T-cell (primary cell): ENCODE measurements at regions not wholly inside any gene's neighbourhood (a gene's known extent, or its start where the extent isn't known, plus 50 kb on each side); places are given as distances from the start of the nearest gene placed in this dataset.

ENCODE experiments used
- ATAC-seq, 4 experiments: fragments of 200-7000 bp in 3 of 4; fragments of 150-1000 bp in 1 of 4; cut with Tn5 transposase; replicated peaks in 1 of 4; 1 replicate in 3 of 4; 2 replicates in 1 of 4; pipeline ENCODE4 v1.10.0; 2021; ENCODE audit warnings: moderate library complexity in 3 of 4, mild to moderate bottlenecking in 2 of 4, moderate number of reproducible peaks in 1 of 4
- CTCF ChIA-PET, 2 donors: fragments of 300-600 bp; sonication (Branson Sonifier 250); formaldehyde crosslinking; loops; one replicate each; lab custom pipeline; 2022; ENCODE audit warnings: antibody characterized with exemption in 2 of 2; lab: Charles Lee
- POLR2A ChIA-PET, 2 donors: fragments of 300-600 bp; sonication (Branson Sonifier 250); formaldehyde crosslinking; loops; one replicate each; lab custom pipeline; 2022; ENCODE audit warnings: antibody characterized with exemption in 2 of 2; lab: Charles Lee
- DNase-seq, 35 experiments: peaks; one replicate each; pipeline versions ENCODE4 v3.0.0 to v3.0.0-alpha.2; 2013 to 2023
- H3K27ac ChIP-seq: one replicate; pipeline ENCODE4 v1.5.1; 2013; ENCODE audit warnings: low read length
- H3K27me3 ChIP-seq, 2 experiments: replicated peaks in 1 of 2; 1 replicate in 1 of 2; 2 replicates in 1 of 2; pipeline versions ENCODE4 v1.6.1 to v1.7.0; 2013; ENCODE audit warnings: low read length in 1 of 2, mixed read lengths in 1 of 2; ENCODE audit not compliant: control insufficient read depth in 2 of 2, insufficient read depth in 2 of 2; ENCODE audit errors: extremely low read depth in 1 of 2
- H3K36me3 ChIP-seq, 2 donors: 1 replicate in 1 of 2; 2 replicates in 1 of 2; pipeline versions ENCODE4 v1.6.1 to v1.7.0; 2013; ENCODE audit warnings: low read length in 1 of 2; ENCODE audit not compliant: control insufficient read depth in 2 of 2, insufficient read depth in 1 of 2; ENCODE audit errors: extremely low read depth in 1 of 2
- H3K4me1 ChIP-seq, 2 experiments: 1 replicate in 1 of 2; 2 replicates in 1 of 2; pipeline versions ENCODE4 v1.6.1 to v1.7.0; 2013; ENCODE audit warnings: low read length in 2 of 2, mixed read lengths in 1 of 2; ENCODE audit not compliant: insufficient read depth in 2 of 2, control insufficient read depth in 1 of 2; ENCODE audit errors: extremely low read depth in 1 of 2
- H3K4me3 ChIP-seq, 2 donors: 1 replicate in 1 of 2; 2 replicates in 1 of 2; pipeline versions ENCODE4 v1.5.1 to v1.7.0; 2013; ENCODE audit warnings: mild to moderate bottlenecking in 2 of 2, low read length in 1 of 2, moderate library complexity in 1 of 2; ENCODE audit not compliant: control insufficient read depth in 1 of 2; ENCODE audit errors: extremely low read depth in 1 of 2
- H3K9me3 ChIP-seq: 2 replicates; pipeline ENCODE4 v1.7.0; 2013
- H3K27ac Mint-ChIP-seq, 2 donors: one replicate each; pipeline ENCODE4 v1.8.0; 2020 to 2021; ENCODE audit warnings: mild to moderate bottlenecking in 2 of 2, mixed read lengths in 2 of 2
- H3K27me3 Mint-ChIP-seq, 2 donors: one replicate each; pipeline ENCODE4 v1.8.0; 2021 to 2022; ENCODE audit warnings: mixed read lengths in 2 of 2
- H3K36me3 Mint-ChIP-seq: one replicate; pipeline ENCODE4 v1.8.0; 2021; ENCODE audit warnings: mixed read lengths
- H3K4me1 Mint-ChIP-seq, 3 donors: one replicate each; pipeline ENCODE4 v1.8.0; 2020 to 2022; ENCODE audit warnings: mixed read lengths in 3 of 3, mild to moderate bottlenecking in 1 of 3
- H3K4me3 Mint-ChIP-seq, 3 donors: one replicate each; pipeline ENCODE4 v1.8.0; 2020 to 2022; ENCODE audit warnings: mild to moderate bottlenecking in 3 of 3, mixed read lengths in 3 of 3, moderate library complexity in 3 of 3
- H3K9me3 Mint-ChIP-seq, 3 donors: one replicate each; pipeline ENCODE4 v1.8.0; 2020 to 2022; ENCODE audit warnings: mixed read lengths in 3 of 3
- WGBS: methylation state at CpG from one replicate; pipeline ENCODE4 v1.1.5; 2013; ENCODE audit warnings: missing lambda C conversion rate; ENCODE audit not compliant: insufficient coverage; 5-methylcytosine and 5-hydroxymethylcytosine counted together

DNA sequence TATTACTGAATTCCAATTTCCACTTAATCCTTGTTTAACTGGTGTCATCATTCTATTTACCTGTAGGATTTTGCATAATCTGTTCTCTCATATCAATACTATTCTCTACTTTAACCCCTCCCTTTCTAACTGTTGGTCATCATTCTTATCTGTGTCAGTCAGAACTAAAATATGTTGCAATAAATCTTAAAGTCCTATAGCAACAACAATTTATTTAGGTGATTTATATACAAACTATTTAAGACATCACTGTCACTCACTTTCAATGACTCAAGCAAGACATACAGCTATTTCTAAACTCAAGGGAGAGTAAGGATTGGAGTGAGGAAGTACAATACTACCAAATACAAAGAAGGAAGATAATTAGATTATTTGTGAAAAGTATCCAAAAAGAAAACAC is 740.4 kb downstream of the DSC3 start:
- H3K36me3 Mint-ChIP-seq: no peaks in the 10 kb centered on the region
- DNase-seq: no peak
- no peak overlapping the region for H3K27ac Mint-ChIP-seq
- no peak overlapping the region for H3K4me3 Mint-ChIP-seq
- ATAC-seq: no peak
- no peaks in the 10 kb centered on the region for H3K27me3 ChIP-seq
- H3K9me3 Mint-ChIP-seq: peaks cover 5 to 9% (median 8%) of the 10 kb centered on the region in 3 donors
- no peak overlapping the region for H3K4me3 ChIP-seq
- H3K9me3 ChIP-seq: no peaks in the 10 kb centered on the region
- H3K4me1 Mint-ChIP-seq: no peaks in the 10 kb centered on the region
- ChIA-PET CTCF (no interaction called here), POLR2A (no interaction called here)
- no peak overlapping the region for H3K27ac ChIP-seq
- H3K36me3 ChIP-seq: no peaks in the 10 kb centered on the region
- H3K27me3 Mint-ChIP-seq: no peaks in the 10 kb centered on the region
- H3K4me1 ChIP-seq: no peaks in the 10 kb centered on the region

DNA sequence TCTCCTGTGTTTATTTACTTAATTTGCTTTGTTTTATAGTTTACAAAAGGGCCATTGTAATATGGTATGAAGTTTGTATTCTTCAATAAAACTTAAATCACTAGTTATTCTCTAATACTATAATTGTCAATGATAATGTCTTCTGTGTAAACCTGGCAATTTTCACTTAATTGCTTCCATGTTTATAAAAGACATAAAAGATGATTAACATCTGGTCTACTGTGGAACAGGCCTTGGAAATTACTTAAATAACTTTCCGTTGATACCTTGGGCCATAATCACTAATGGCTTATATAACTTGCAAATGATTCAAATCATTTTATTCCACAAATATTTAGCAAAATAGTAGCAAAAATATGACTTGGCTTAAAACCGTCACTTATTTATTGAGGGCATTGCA is 743.8 kb downstream of the DSC3 start:
- Histone ChIP-seq H3K4me1 (no peaks in the 10 kb centered on the region), H3K36me3 (no peaks in the 10 kb centered on the region), H3K27me3 (no peaks in the 10 kb centered on the region), H3K4me3 (no peak overlapping the region), H3K27ac (no peak overlapping the region), H3K9me3 (no peaks in the 10 kb centered on the region)
- DNase-seq (no peak), ATAC-seq (no peak)
- H3K27ac Mint-ChIP-seq: no peak overlapping the region
- no peaks in the 10 kb centered on the region for H3K36me3 Mint-ChIP-seq
- POLR2A ChIA-PET: no interaction called here
- no CpG with 5 or more reads among the region's 2 CpGs for WGBS
- CTCF ChIA-PET: no interaction called here
- H3K9me3 Mint-ChIP-seq: peaks cover 0 to 19% (median 11%) of the 10 kb centered on the region in 3 donors
- H3K4me1 Mint-ChIP-seq: no peaks in the 10 kb centered on the region
- no peak overlapping the region for H3K4me3 Mint-ChIP-seq
- H3K27me3 Mint-ChIP-seq: no peaks in the 10 kb centered on the region

DNA sequence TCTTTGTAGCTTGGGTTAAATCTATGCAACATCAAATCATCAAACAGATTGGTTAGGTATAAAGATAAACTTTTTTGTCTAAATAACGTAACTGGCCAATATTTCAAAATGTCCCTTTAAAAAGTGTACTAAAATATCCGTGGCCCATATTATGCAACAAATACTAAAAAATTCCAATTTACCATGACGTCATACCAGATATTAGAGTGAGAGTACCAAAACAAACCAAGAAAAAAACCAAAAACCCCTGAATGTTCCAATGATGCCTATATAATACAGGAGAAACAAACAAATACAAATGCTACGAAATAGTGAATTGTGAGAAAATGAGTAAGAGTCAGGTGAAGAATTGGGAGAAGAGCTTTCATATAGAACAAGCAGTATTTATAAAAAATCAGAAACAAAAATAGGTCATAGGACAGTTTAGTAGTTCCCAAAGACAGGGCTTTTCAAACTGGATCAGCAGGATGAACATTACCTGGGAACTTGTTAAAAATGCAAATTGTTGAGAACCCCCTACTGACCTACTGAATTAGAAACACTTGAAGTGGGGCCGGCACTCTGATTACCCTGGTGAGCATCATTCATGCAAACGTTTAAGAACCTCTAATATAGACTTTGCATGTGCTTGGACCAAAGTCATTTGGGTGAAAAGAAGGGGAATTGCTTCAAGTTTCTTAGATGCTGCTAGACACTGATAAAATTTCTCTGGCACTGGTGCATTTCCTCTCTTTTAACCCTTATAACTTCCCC is 753.7 kb downstream of the DSC3 start:
- Histone ChIP-seq H3K27ac (no peak overlapping the region), H3K9me3 (no peaks in the 10 kb centered on the region), H3K4me3 (no peak overlapping the region), H3K4me1 (no peaks in the 10 kb centered on the region), H3K36me3 (no peaks in the 10 kb centered on the region), H3K27me3 (no peaks in the 10 kb centered on the region)
- H3K4me1 Mint-ChIP-seq: no peaks in the 10 kb centered on the region
- peaks cover 4 to 13% (median 12%) of the 10 kb centered on the region in 3 donors for H3K9me3 Mint-ChIP-seq
- no peak overlapping the region for H3K4me3 Mint-ChIP-seq
- H3K36me3 Mint-ChIP-seq: no peaks in the 10 kb centered on the region
- POLR2A ChIA-PET: no interaction called here
- no CpG with 5 or more reads among the region's 6 CpGs for WGBS
- H3K27me3 Mint-ChIP-seq: no peaks in the 10 kb centered on the region
- ATAC-seq (no peak), DNase-seq (no peak)
- CTCF ChIA-PET: no interaction called here
- no peak overlapping the region for H3K27ac Mint-ChIP-seq

DNA sequence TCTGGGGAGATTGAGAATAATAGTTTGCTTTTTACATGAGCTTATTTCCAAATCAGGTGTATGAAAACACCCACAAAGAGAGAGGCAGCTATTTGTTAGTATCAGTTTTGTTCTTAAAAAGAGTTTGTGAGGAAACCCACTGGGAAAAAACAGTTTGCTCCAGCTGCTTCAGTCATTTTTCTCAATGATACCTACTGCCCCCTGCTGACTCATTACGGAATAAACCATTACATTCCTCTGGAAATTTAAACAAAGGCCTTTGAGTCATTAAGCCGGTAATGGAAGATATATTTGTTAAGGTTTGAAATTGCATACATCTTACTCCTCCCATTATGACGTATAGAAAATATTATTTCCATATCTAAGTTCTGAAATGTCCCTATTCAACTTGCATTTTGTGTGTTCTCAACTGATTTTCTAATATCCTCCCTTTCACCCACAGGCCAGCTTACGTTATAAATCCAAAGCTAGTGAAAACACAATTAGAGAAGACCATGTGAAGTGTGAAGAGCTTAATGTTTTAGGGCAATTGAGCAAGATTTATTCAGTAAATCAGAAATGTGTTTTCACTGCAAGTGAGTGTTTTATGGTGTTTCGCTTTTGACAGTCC is 761.6 kb downstream of the DSC3 start:
- no CpG with 5 or more reads among the region's 5 CpGs for WGBS
- H3K4me1 Mint-ChIP-seq: no peaks in the 10 kb centered on the region

GRCh38 chr18:30280186-30280585 is 762.4 kb downstream of the DSC3 start:
- H3K4me1 ChIP-seq: no peaks in the 10 kb centered on the region
- DNase-seq (no peak), ATAC-seq (no peak)
- Mint-ChIP-seq H3K27ac (no peak overlapping the region), H3K4me1 (no peaks in the 10 kb centered on the region), H3K4me3 (no peak overlapping the region), H3K27me3 (no peaks in the 10 kb centered on the region), H3K36me3 (no peaks in the 10 kb centered on the region), H3K9me3 (peaks cover 0 to 11% (median 6%) of the 10 kb centered on the region in 3 donors)
- H3K36me3 ChIP-seq: no peaks in the 10 kb centered on the region
- H3K9me3 ChIP-seq: no peaks in the 10 kb centered on the region
- H3K27ac ChIP-seq: no peak overlapping the region
- no peak overlapping the region for H3K4me3 ChIP-seq
- POLR2A ChIA-PET: interaction anchor here in 1 of 2 donors (0.6 kb wide), 1 partner anchor 196 kb away, joined by 3 read pairs; no protein-coding TSS in a partner anchor
- CTCF ChIA-PET: interaction anchor here in 1 of 2 donors (1.1 kb wide), 1 partner anchor 10 kb away, joined by 7 read pairs; no protein-coding TSS in a partner anchor
- no peaks in the 10 kb centered on the region for H3K27me3 ChIP-seq

More for the DNA sequence above, 761.6 kb downstream of the DSC3 start:
- H3K36me3 ChIP-seq: no peaks in the 10 kb centered on the region
- no peaks in the 10 kb centered on the region for H3K36me3 Mint-ChIP-seq
- H3K27ac ChIP-seq: no peak overlapping the region
- DNase-seq (no peak), ATAC-seq (no peak)
- CTCF ChIA-PET: interaction anchor here in 1 of 2 donors (1.1 kb wide), 1 partner anchor 11 kb away, joined by 7 read pairs; no protein-coding TSS in a partner anchor
- H3K9me3 ChIP-seq: no peaks in the 10 kb centered on the region
- no peaks in the 10 kb centered on the region for H3K4me1 ChIP-seq
- H3K9me3 Mint-ChIP-seq: peaks cover 0 to 11% (median 6%) of the 10 kb centered on the region in 3 donors
- no peaks in the 10 kb centered on the region for H3K27me3 ChIP-seq
- no peak overlapping the region for H3K27ac Mint-ChIP-seq
- no peaks in the 10 kb centered on the region for H3K27me3 Mint-ChIP-seq
- H3K4me3 ChIP-seq: no peak overlapping the region
- POLR2A ChIA-PET: no interaction called here
- no peak overlapping the region for H3K4me3 Mint-ChIP-seq

- H3K27me3 ChIP-seq: no peaks in the 10 kb centered on the region
- H3K9me3 ChIP-seq: no peaks in the 10 kb centered on the region
- no CpG with 5 or more reads among the region's 1 CpG for WGBS
- H3K36me3 ChIP-seq: no peaks in the 10 kb centered on the region
- Mint-ChIP-seq H3K4me3 (no peak overlapping the region), H3K27ac (no peak overlapping the region), H3K4me1 (no peaks in the 10 kb centered on the region), H3K9me3 (peaks cover 0 to 17% (median 10%) of the 10 kb centered on the region in 3 donors), H3K27me3 (no peaks in the 10 kb centered on the region), H3K36me3 (no peaks in the 10 kb centered on the region)
- ATAC-seq: no peak
- H3K4me3 ChIP-seq: no peak overlapping the region
- ChIA-PET CTCF (no interaction called here), POLR2A (no interaction called here)
- no peak overlapping the region for H3K27ac ChIP-seq
- H3K4me1 ChIP-seq: no peaks in the 10 kb centered on the region
- DNase-seq: no peak
These were observed 764.9 kb downstream of the DSC3 start for GRCh38 chr18:30277676-30278075.
